ENCODE measurements at regions not wholly inside any gene's neighbourhood (a gene's known extent, or its start where the extent isn't known, plus 50 kb on each side); places are given as distances from the start of the nearest gene placed in this dataset.
"Not testable (repeated sequence)": the region's sequence is repeated elsewhere in the genome, so short reads cannot be mapped to it uniquely, and the experiment has no call there.

GRCh38 chr11:123330071-123330470 lies 100.0 kb upstream of the GRAMD1B start:
- FAIRE-seq: no peak

GRCh38 chr11:123328281-123328867 lies 101.7 kb upstream of the GRAMD1B start:
- DNase-seq (ENCODE audit: insufficient read length, low spot score): no peak
- no peak for FAIRE-seq
- no peak for TF ChIP-seq CTCF (IDR thresholded peaks at IDR 0.05; ENCODE audit: insufficient read depth, missing control alignments)

More at GRCh38 chr11:123330071-123330470, 100.0 kb upstream of the GRAMD1B start:
- no peak for TF ChIP-seq CTCF (IDR thresholded peaks at IDR 0.05; ENCODE audit: insufficient read depth, missing control alignments)
- DNase-seq (ENCODE audit: insufficient read length, low spot score): no peak

GRCh38 chr11:123325533-123325932 lies 104.5 kb upstream of the GRAMD1B start:
- DNase-seq (ENCODE audit: insufficient read length, low spot score) (no peak), FAIRE-seq (no peak)
- TF ChIP-seq CTCF (IDR thresholded peaks at IDR 0.05; ENCODE audit: insufficient read depth, missing control alignments): no peak

GRCh38 chr11:123323568-123323967 lies 106.5 kb upstream of the GRAMD1B start:
- TF ChIP-seq CTCF (IDR thresholded peaks at IDR 0.05; ENCODE audit: insufficient read depth, missing control alignments): no peak
- FAIRE-seq (no peak), DNase-seq (ENCODE audit: insufficient read length, low spot score) (no peak)

- no peak for TF ChIP-seq CTCF (IDR thresholded peaks at IDR 0.05; ENCODE audit: insufficient read depth, missing control alignments)
- DNase-seq (ENCODE audit: insufficient read length, low spot score) (no peak), FAIRE-seq (no peak)
These were observed 108.4 kb upstream of the GRAMD1B start for GRCh38 chr11:123321636-123322035.

GRCh38 chr11:123318623-123319022 lies 111.4 kb upstream of the GRAMD1B start:
- DNase-seq (ENCODE audit: insufficient read length, low spot score) (no peak), FAIRE-seq (no peak)
- TF ChIP-seq CTCF (IDR thresholded peaks at IDR 0.05; ENCODE audit: insufficient read depth, missing control alignments): no peak

- DNase-seq (ENCODE audit: insufficient read length, low spot score); FAIRE-seq: not testable (repeated sequence)
These were observed 111.9 kb upstream of the GRAMD1B start for GRCh38 chr11:123318132-123318531.

GRCh38 chr11:123316003-123316402 lies 114.1 kb upstream of the GRAMD1B start:
- DNase-seq (ENCODE audit: insufficient read length, low spot score) (no peak), FAIRE-seq (no peak)
- TF ChIP-seq CTCF (IDR thresholded peaks at IDR 0.05; ENCODE audit: insufficient read depth, missing control alignments): no peak
